GM23338 (cell line): ENCODE measurements at regions not wholly inside any gene's neighbourhood (a gene's known extent, or its start where the extent isn't known, plus 50 kb on each side); places are given as distances from the start of the nearest gene placed in this dataset.

ENCODE experiments used
- CREB1 ChIP-seq: fragments of 250-450 bp; sonication (Bioruptor Pico); IDR thresholded peaks from 2 replicates; pipeline ENCODE4 v1.5.0; 2020; ENCODE audit warnings: low read depth, mild to moderate bottlenecking, moderate library complexity
- CTCF ChIP-seq, 2 experiments: fragments of 200-600 bp in 1 of 2; sonication (generic) in 1 of 2; conservative IDR thresholded peaks; 2 replicates each; pipeline versions ENCODE4 v1.5.1 to v1.6.1; 2016 to 2017; ENCODE audit warnings: antibody characterized with exemption in 2 of 2, low read depth in 2 of 2, mild to moderate bottlenecking in 2 of 2, moderate library complexity in 1 of 2
- EZH2 ChIP-seq: fragments of 200-600 bp; sonication (generic); IDR thresholded peaks from one replicate; pipeline ENCODE4 v1.8.0; 2017; ENCODE audit warnings: antibody characterized with exemption, mild to moderate bottlenecking, low read depth; ENCODE audit not compliant: unreplicated experiment
- POLR2AphosphoS5 ChIP-seq: IDR thresholded peaks from 2 replicates; pipeline ENCODE4 v1.6.1; 2016; ENCODE audit warnings: antibody characterized with exemption, low read depth
- REST ChIP-seq: IDR thresholded peaks from one replicate; pipeline ENCODE4 v1.6.1; 2018; ENCODE audit warnings: antibody characterized with exemption; ENCODE audit not compliant: unreplicated experiment

GRCh38 chr10:33886299-33886698, 551.8 kb upstream of the NRP1 start:
- TF ChIP-seq CTCF (conservative IDR thresholded peaks at IDR 0.05; ENCODE audit: low read depth in 2 of 2) = no peak
- TF ChIP-seq POLR2AphosphoS5 = no peak
- TF ChIP-seq REST = no peak
- no peak for TF ChIP-seq EZH2
- no peak for TF ChIP-seq CREB1 (CRISPR knock-in tag)
